SK-N-SH (cell line): ENCODE measurements at regions not wholly inside any gene's neighbourhood (a gene's known extent, or its start where the extent isn't known, plus 50 kb on each side); places are given as distances from the start of the nearest gene placed in this dataset.

Experiments used
- CTCF ChIA-PET: fragments of 300-600, 350-600 bp; formaldehyde crosslinking; extraction: SDS; loops from one replicate; lab custom pipeline; 2021; lab: Yijun Ruan, JAX
- POLR2A ChIA-PET: fragments of 350-600 bp; sonication (Branson Sonifier 250); formaldehyde crosslinking; extraction: SDS; loops from one replicate; lab custom pipeline; 2020; ENCODE audit warnings: antibody characterized with exemption, inconsistent platforms; lab: Yijun Ruan, JAX
- DNase-seq: peaks from one replicate; pipeline ENCODE4 v3.0.0; 2012
- H2AFZ ChIP-seq: fragments of 200-600 bp; sonication (generic); 2 replicates; pipeline ENCODE4 v1.8.1; 2016; ENCODE audit warnings: antibody characterized with exemption, mild to moderate bottlenecking, low read depth
- H3F3A ChIP-seq: fragments of 200-600 bp; sonication (generic); replicated peaks from 2 replicates; pipeline ENCODE3; 2016; ENCODE audit warnings: antibody characterized with exemption, mild to moderate bottlenecking; ENCODE audit not compliant: insufficient read depth
- H3K27ac ChIP-seq, 2 experiments: fragments of 200-500 bp in 1 of 2; fragments of 200-600 bp in 1 of 2; sonication (Bioruptor generic) in 1 of 2; sonication (generic), shearing (Covaris generic) in 1 of 2; 2 replicates each; pipeline versions ENCODE4 v1.5.1 to v1.6.1; 2014 to 2016; ENCODE audit warnings: low read depth in 2 of 2, inconsistent platforms in 1 of 2, low read length in 1 of 2, mild to moderate bottlenecking in 1 of 2, mixed read lengths in 1 of 2
- H3K27me3 ChIP-seq: fragments of 200-600 bp; sonication (generic), shearing (Covaris generic); 2 replicates; pipeline ENCODE4 v1.6.1; 2016; ENCODE audit warnings: mixed run types; ENCODE audit not compliant: insufficient read depth
- H3K36me3 ChIP-seq, 2 experiments: fragments of 200-500 bp in 1 of 2; fragments of 200-600 bp in 1 of 2; sonication (Bioruptor generic) in 1 of 2; sonication (generic) in 1 of 2; replicated peaks in 1 of 2; 2 replicates each; pipeline versions ENCODE3 to v1.5.1; 2014 to 2016; ENCODE audit warnings: low read length in 1 of 2, mild to moderate bottlenecking in 1 of 2; ENCODE audit not compliant: insufficient read depth in 2 of 2, control insufficient read depth in 1 of 2
- H3K4me1 ChIP-seq, 2 experiments: fragments of 200-500 bp in 1 of 2; fragments of 200-600 bp in 1 of 2; sonication (Bioruptor generic) in 1 of 2; sonication (generic), shearing (Covaris generic) in 1 of 2; 2 replicates each; pipeline versions ENCODE4 v1.5.1 to v1.6.1; 2014 to 2016; ENCODE audit warnings: low read depth in 1 of 2, low read length in 1 of 2, mixed run types in 1 of 2; ENCODE audit not compliant: insufficient read depth in 2 of 2, control insufficient read depth in 1 of 2
- H3K4me2 ChIP-seq: fragments of 200-600 bp; sonication (generic), shearing (Covaris generic); 2 replicates; pipeline ENCODE4 v1.6.1; 2017; ENCODE audit warnings: mixed run types
- H3K4me3 ChIP-seq, 2 experiments: fragments of 200-500 bp in 1 of 2; fragments of 200-600 bp in 1 of 2; sonication (Bioruptor generic) in 1 of 2; sonication (generic), shearing (Covaris generic) in 1 of 2; 2 replicates each; pipeline versions ENCODE4 v1.5.1 to v1.8.1; 2014 to 2016; ENCODE audit warnings: low read depth in 2 of 2, inconsistent platforms in 1 of 2, low read length in 1 of 2, mild to moderate bottlenecking in 1 of 2, mixed read lengths in 1 of 2, moderate library complexity in 1 of 2
- H3K79me2 ChIP-seq: fragments of 200-600 bp; sonication (generic); 2 replicates; pipeline ENCODE4 v1.8.1; 2017; ENCODE audit warnings: mild to moderate bottlenecking; ENCODE audit not compliant: insufficient read depth
- H3K9ac ChIP-seq: fragments of 200-600 bp; sonication (generic); 2 replicates; pipeline ENCODE4 v1.6.1; 2017; ENCODE audit warnings: mixed run types
- H3K9me2 ChIP-seq: fragments of 200-600 bp; sonication (generic); 2 replicates; pipeline ENCODE4 v1.6.1; 2017; ENCODE audit warnings: mixed run types
- H3K9me3 ChIP-seq: fragments of 200-600 bp; sonication (generic); 2 replicates; pipeline ENCODE4 v1.6.1; 2017; ENCODE audit warnings: mixed run types, mild to moderate bottlenecking, moderate library complexity
- H4K20me1 ChIP-seq: fragments of 200-600 bp; sonication (generic); 2 replicates; pipeline ENCODE4 v1.6.1; 2017; ENCODE audit warnings: mild to moderate bottlenecking, mixed run types; ENCODE audit not compliant: insufficient read depth
- CHD2 ChIP-seq: fragments of 150-350 bp; IDR thresholded peaks from 2 replicates; pipeline ENCODE4 v1.6.1; 2018; ENCODE audit warnings: low read length; ENCODE audit not compliant: partially characterized antibody
- ELF1 ChIP-seq: IDR thresholded peaks from 2 replicates; pipeline ENCODE4 v1.4.0; 2012
- EP300 ChIP-seq, 2 experiments: IDR thresholded peaks; 2 replicates each; pipeline versions ENCODE4 v1.4.0 to v1.6.1; 2012; ENCODE audit warnings: borderline replicate concordance in 1 of 2, low read depth in 1 of 2, low read length in 1 of 2
- EZH2phosphoT487 ChIP-seq: fragments of 200-600 bp; sonication (generic); IDR thresholded peaks from 2 replicates; pipeline ENCODE4 v1.6.1; 2017; ENCODE audit warnings: low read depth, mixed run types, mild to moderate bottlenecking, antibody characterized with exemption, moderate library complexity, borderline replicate concordance
- FOSL2 ChIP-seq: IDR thresholded peaks from 2 replicates; pipeline ENCODE4 v1.4.0; 2012; ENCODE audit warnings: low read depth, mild to moderate bottlenecking, moderate library complexity, borderline replicate concordance
- FOXJ3 ChIP-seq: sonication (generic); formaldehyde crosslinking; IDR thresholded peaks from 2 replicates; pipeline ENCODE4 v1.5.1; 2020; ENCODE audit warnings: mild to moderate bottlenecking, missing genetic modification reagents
- FOXM1 ChIP-seq: IDR thresholded peaks from 2 replicates; pipeline ENCODE4 v1.4.0; 2012; ENCODE audit warnings: low read depth, mild to moderate bottlenecking
- GABPA ChIP-seq: IDR thresholded peaks from 2 replicates; pipeline ENCODE4 v1.4.0; 2012; ENCODE audit warnings: low read depth, mild to moderate bottlenecking
- GATA2 ChIP-seq: sonication (generic); formaldehyde crosslinking; IDR thresholded peaks from 2 replicates; pipeline ENCODE4 v1.5.0; 2020; ENCODE audit warnings: mild to moderate bottlenecking, missing genetic modification reagents
- MEF2A ChIP-seq: IDR thresholded peaks from 2 replicates; pipeline ENCODE4 v1.4.0; 2012; ENCODE audit warnings: low read depth, borderline replicate concordance
- MXI1 ChIP-seq: IDR thresholded peaks from 2 replicates; pipeline ENCODE4 v1.6.1; 2012; ENCODE audit warnings: mild to moderate bottlenecking, low read depth, low read length, improper control_type of control experiment
- POLR2AphosphoS5 ChIP-seq: IDR thresholded peaks from 2 replicates; pipeline ENCODE4 v1.6.1; 2012; ENCODE audit warnings: low read depth, low read length
- RCOR1 ChIP-seq: fragments of 150-350 bp; IDR thresholded peaks from 2 replicates; pipeline ENCODE4 v1.6.1; 2017; ENCODE audit warnings: antibody characterized with exemption, low read length
- RFX5 ChIP-seq: IDR thresholded peaks from 2 replicates; pipeline ENCODE4 v1.6.1; 2012; ENCODE audit warnings: mild to moderate bottlenecking, improper control_type of control experiment, low read length
- RXRA ChIP-seq: IDR thresholded peaks from 2 replicates; pipeline ENCODE4 v1.4.0; 2012; ENCODE audit warnings: low read depth, mild to moderate bottlenecking, borderline replicate concordance
- SIN3A ChIP-seq: IDR thresholded peaks from 2 replicates; pipeline ENCODE4 v1.6.1; 2012; ENCODE audit warnings: low read depth, mild to moderate bottlenecking, low read length, moderate library complexity, borderline replicate concordance
- SMC3 ChIP-seq: IDR thresholded peaks from 2 replicates; pipeline ENCODE4 v1.6.1; 2012; ENCODE audit warnings: low read depth, low read length, improper control_type of control experiment
- TAF1 ChIP-seq: IDR thresholded peaks from 2 replicates; pipeline ENCODE4 v1.6.1; 2012; ENCODE audit warnings: low read depth, mild to moderate bottlenecking, low read length, moderate library complexity, borderline replicate concordance
- TCF12 ChIP-seq: IDR thresholded peaks from 2 replicates; pipeline ENCODE4 v1.4.0; 2012
- YY1 ChIP-seq: IDR thresholded peaks from 2 replicates; pipeline ENCODE4 v1.4.0; 2012; ENCODE audit warnings: low read depth, mild to moderate bottlenecking
- WGBS: methylation state at CpG from one replicate; pipeline ENCODE4 v1.1.6; 2017; ENCODE audit warnings: low lambda C conversion rate; 5-methylcytosine and 5-hydroxymethylcytosine counted together
- TF ChIP-seq, protein P1 (sequence below): fragments of 200-600 bp; sonication (generic); IDR thresholded peaks from 2 replicates; pipeline ENCODE4 v1.6.1; 2017; ENCODE audit warnings: antibody characterized with exemption, mild to moderate bottlenecking, moderate library complexity
- TF ChIP-seq, protein P2 (sequence below): fragments of 150-350 bp; IDR thresholded peaks from 2 replicates; pipeline ENCODE4 v1.6.1; 2017; ENCODE audit warnings: antibody characterized with exemption, low read length, low read depth, borderline replicate concordance

GRCh38 chr11:44409558-44410236, 99.8 kb upstream of the ALX4 start:
- Histone ChIP-seq H3K36me3 (no peaks in the 10 kb centered on the region), H3F3A (no peaks in the 10 kb centered on the region), H3K9ac (no peak overlapping the region), H3K27ac (no peak overlapping the region), H2AFZ (no peak overlapping the region), H3K27me3 (peaks cover 3% of the 10 kb centered on the region; the same call in 1 of the 2 replicates), H3K9me3 (no peaks in the 10 kb centered on the region), H3K4me2 (no peak overlapping the region), H3K4me3 (no peak overlapping the region), H3K9me2 (no peaks in the 10 kb centered on the region), H4K20me1 (no peaks in the 10 kb centered on the region), H3K4me1 (peaks cover 0 to 5% of the 10 kb centered on the region in 2 experiments; a peak in 1 of 4 replicates), H3K79me2 (no peaks in the 10 kb centered on the region)
- CTCF ChIA-PET: no interaction called here
- 58% methylated on average over 9 of the region's 9 CpGs for WGBS
- POLR2A ChIA-PET: no interaction called here
- no peak for DNase-seq
- TF ChIP-seq MXI1 (no peak), SMC3 (no peak), YY1 (no peak), EP300 (IDR thresholded peaks at IDR 0.05; ENCODE audit: borderline replicate concordance in 1 of 2, low read depth in 1 of 2, low read length in 1 of 2) (no peak), ELF1 (no peak), GABPA (no peak), RCOR1 (no peak)
- TF ChIP-seq, protein P1, sequence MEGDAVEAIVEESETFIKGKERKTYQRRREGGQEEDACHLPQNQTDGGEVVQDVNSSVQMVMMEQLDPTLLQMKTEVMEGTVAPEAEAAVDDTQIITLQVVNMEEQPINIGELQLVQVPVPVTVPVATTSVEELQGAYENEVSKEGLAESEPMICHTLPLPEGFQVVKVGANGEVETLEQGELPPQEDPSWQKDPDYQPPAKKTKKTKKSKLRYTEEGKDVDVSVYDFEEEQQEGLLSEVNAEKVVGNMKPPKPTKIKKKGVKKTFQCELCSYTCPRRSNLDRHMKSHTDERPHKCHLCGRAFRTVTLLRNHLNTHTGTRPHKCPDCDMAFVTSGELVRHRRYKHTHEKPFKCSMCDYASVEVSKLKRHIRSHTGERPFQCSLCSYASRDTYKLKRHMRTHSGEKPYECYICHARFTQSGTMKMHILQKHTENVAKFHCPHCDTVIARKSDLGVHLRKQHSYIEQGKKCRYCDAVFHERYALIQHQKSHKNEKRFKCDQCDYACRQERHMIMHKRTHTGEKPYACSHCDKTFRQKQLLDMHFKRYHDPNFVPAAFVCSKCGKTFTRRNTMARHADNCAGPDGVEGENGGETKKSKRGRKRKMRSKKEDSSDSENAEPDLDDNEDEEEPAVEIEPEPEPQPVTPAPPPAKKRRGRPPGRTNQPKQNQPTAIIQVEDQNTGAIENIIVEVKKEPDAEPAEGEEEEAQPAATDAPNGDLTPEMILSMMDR: no peak

DNA sequence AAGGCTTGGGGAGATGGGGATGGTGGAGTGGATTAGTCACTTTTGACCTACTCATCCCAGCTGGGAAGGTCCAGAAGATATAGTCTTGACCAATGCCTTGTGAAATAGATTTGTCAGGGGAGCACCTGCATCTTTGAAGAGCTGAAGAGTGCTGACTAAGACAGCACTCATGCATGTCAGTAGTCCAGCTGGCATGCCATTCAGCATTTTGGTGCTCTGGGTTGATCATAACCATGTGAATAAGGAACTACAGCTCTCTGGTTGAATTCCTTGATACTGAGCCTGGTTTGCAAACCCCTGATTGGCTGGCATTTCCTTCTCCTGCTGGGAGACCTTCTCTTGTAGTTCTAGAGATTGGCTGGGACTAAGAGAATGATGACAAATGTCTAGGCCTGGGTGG, 106.8 kb upstream of the ALX4 start:
- H3K9me2 ChIP-seq: no peaks in the 10 kb centered on the region
- TF ChIP-seq POLR2AphosphoS5 (no peak), ELF1 (no peak), FOXM1 (no peak), RXRA (no peak), EP300 (IDR thresholded peaks at IDR 0.05; ENCODE audit: borderline replicate concordance in 1 of 2, low read depth in 1 of 2, low read length in 1 of 2) (no peak), GABPA (no peak), SIN3A (no peak), FOSL2 (no peak), TAF1 (no peak), RCOR1 (no peak), RFX5 (no peak), FOXJ3 (CRISPR knock-in tag) (no peak), MEF2A (no peak), TCF12 (no peak), EZH2phosphoT487 (no peak), SMC3 (no peak), CHD2 (no peak), GATA2 (CRISPR knock-in tag) (no peak)
- TF ChIP-seq, protein P2, sequence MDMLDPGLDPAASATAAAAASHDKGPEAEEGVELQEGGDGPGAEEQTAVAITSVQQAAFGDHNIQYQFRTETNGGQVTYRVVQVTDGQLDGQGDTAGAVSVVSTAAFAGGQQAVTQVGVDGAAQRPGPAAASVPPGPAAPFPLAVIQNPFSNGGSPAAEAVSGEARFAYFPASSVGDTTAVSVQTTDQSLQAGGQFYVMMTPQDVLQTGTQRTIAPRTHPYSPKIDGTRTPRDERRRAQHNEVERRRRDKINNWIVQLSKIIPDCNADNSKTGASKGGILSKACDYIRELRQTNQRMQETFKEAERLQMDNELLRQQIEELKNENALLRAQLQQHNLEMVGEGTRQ: no peak
- TF ChIP-seq, protein P1: no peak
- ChIA-PET POLR2A (no interaction called here), CTCF (interaction anchor here (0.8 kb wide), 1 partner anchor 10 kb away, joined by 3 read pairs; no protein-coding TSS in a partner anchor)
- H4K20me1 ChIP-seq: no peaks in the 10 kb centered on the region
- H3K27ac ChIP-seq: no peak overlapping the region
- no peaks in the 10 kb centered on the region; a peak in 1 of 4 replicates for H3K4me1 ChIP-seq
- H3K4me2 ChIP-seq: no peak overlapping the region
- no peaks in the 10 kb centered on the region for H3K79me2 ChIP-seq
- no peaks in the 10 kb centered on the region for H3F3A ChIP-seq
- no peak overlapping the region for H3K4me3 ChIP-seq
- no peak for DNase-seq
- no peak overlapping the region for H3K9ac ChIP-seq
- H2AFZ ChIP-seq: no peak overlapping the region
- H3K9me3 ChIP-seq: no peaks in the 10 kb centered on the region
- no peaks in the 10 kb centered on the region for H3K36me3 ChIP-seq
- no peaks in the 10 kb centered on the region; the same call in 1 of the 2 replicates for H3K27me3 ChIP-seq
